ENCODE measurements at regions not wholly inside any gene's neighbourhood (a gene's known extent, or its start where the extent isn't known, plus 50 kb on each side); places are given as distances from the start of the nearest gene placed in this dataset.
A peak's percentile ranks its signal among the peaks of the same experiment; 100 is the strongest.

- intact Hi-C loops (cut with DNase I) = no loop called here
These were observed 131.8 kb upstream of the RGMB start for GRCh38 chr5:98641671-98642070.

GRCh38 chr5:98643569-98643968, 129.9 kb upstream of the RGMB start:
- H3K9me3 ChIP-seq = peaks cover 0 to 9% (median 0%) of the 10 kb centered on the region in 11 donors
- peaks cover 0 to 1% (median 0%) of the 10 kb centered on the region in 9 donors for H3K4me1 ChIP-seq
- 56 to 63% methylated on average over 1 of the region's 1 CpG for WGBS, 2 donors
- no peak for TF ChIP-seq CTCF (IDR thresholded peaks at IDR 0.05)
- intact Hi-C loops (cut with DNase I) = no loop called here
- no peak overlapping the region for H3K4me3 ChIP-seq
- no peaks in the 10 kb centered on the region for H3K27me3 ChIP-seq
- ATAC-seq (peak in 3 of 8 donors; percentile 27 to 61 (median 47)), DNase-seq (no peak)
- H3K27ac ChIP-seq = peak overlapping the region in 2 of 10 donors; percentile 27 to 32
- no peaks in the 10 kb centered on the region for H3K36me3 ChIP-seq

More at GRCh38 chr5:98641671-98642070, 131.8 kb upstream of the RGMB start:
- Histone ChIP-seq H3K4me3 (no peak overlapping the region), H3K4me1 (peaks cover 0 to 14% (median 0%) of the 10 kb centered on the region in 9 donors), H3K27me3 (no peaks in the 10 kb centered on the region), H3K9me3 (peaks cover 0 to 9% (median 0%) of the 10 kb centered on the region in 11 donors), H3K36me3 (no peaks in the 10 kb centered on the region), H3K27ac (no peak overlapping the region)
- no peak for DNase-seq
- no peak for TF ChIP-seq CTCF (IDR thresholded peaks at IDR 0.05)
- 83 to 90% methylated on average over 1 of the region's 1 CpG for WGBS, 2 donors
- ATAC-seq = no peak

GRCh38 chr5:98651715-98652114, 121.7 kb upstream of the RGMB start:
- intact Hi-C loops (cut with DNase I) = no loop called here
- Histone ChIP-seq H3K9me3 (peaks cover 0 to 4% (median 0%) of the 10 kb centered on the region in 11 donors), H3K36me3 (no peaks in the 10 kb centered on the region), H3K4me1 (no peaks in the 10 kb centered on the region), H3K27ac (no peak overlapping the region), H3K4me3 (no peak overlapping the region), H3K27me3 (no peaks in the 10 kb centered on the region)
- WGBS, 2 donors = 69 to 71% methylated on average over 3 of the region's 3 CpGs
- no peak for TF ChIP-seq CTCF (IDR thresholded peaks at IDR 0.05)
- ATAC-seq (no peak), DNase-seq (no peak)

- Histone ChIP-seq H3K27ac (no peak overlapping the region), H3K4me3 (no peak overlapping the region), H3K9me3 (peaks cover 0 to 4% (median 0%) of the 10 kb centered on the region in 11 donors), H3K36me3 (no peaks in the 10 kb centered on the region), H3K4me1 (no peaks in the 10 kb centered on the region), H3K27me3 (no peaks in the 10 kb centered on the region)
- no peak for DNase-seq
- whole genome bisulfite sequencing, 2 donors = 31 to 47% methylated on average over 3 of the region's 3 CpGs
- intact Hi-C loops (cut with DNase I) = no loop called here
- TF ChIP-seq CTCF (IDR thresholded peaks at IDR 0.05) = no peak
- ATAC-seq = no peak
These were observed 117.2 kb upstream of the RGMB start for GRCh38 chr5:98656125-98656795.
